Activated CD4-positive, alpha-beta T cell treated with anti-CD3 and anti-CD28 coated beads for 48 hours (primary cell): ENCODE measurements at regions not wholly inside any gene's neighbourhood (a gene's known extent, or its start where the extent isn't known, plus 50 kb on each side); places are given as distances from the start of the nearest gene placed in this dataset.
"Not testable (repeated sequence)": the region's sequence is repeated elsewhere in the genome, so short reads cannot be mapped to it uniquely, and the experiment has no call there.

Source experiments
- DNase-seq: peaks from one replicate; pipeline ENCODE4 v3.0.0-alpha.2; 2020

DNA sequence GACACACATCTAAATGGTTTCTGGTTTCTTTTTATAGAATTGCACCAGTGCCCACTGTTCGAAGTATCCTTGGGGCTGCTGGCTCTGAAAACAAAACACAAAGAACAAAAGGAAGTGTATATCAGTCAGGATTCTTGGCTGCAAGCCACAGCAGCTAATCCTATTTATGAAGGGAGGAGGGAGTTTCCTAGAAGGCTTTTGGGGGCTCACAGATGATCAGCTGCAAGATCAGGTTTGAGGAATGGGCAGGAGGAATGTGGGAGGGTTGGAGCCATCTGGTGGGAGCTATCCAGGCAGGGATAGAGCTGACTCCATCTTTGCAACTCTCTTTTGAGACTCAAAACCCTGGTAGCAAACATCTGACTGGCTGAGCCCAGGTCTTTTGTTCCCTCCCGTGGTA, 118.3 kb upstream of the EEF2KMT start:
- DNase-seq: no peak

DNA sequence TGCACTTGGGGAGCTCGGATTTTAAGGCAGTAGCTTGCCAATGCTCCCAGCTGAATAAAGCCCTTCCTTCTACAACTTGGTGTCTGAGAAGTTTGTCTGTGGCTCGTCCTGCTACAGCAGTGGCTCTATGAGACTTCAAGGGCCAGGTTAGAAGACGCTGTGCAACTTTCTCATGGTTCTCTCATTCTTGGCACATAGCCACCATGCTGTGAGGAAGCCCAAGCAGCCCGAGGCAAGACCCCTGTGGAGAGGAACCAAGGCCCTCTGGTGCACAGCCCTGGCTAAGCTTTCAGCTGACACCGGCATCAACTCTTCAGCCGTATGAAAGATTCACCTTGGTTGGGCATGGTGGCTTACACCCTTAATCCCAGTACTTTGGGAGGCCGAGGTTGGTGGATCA, 116.9 kb upstream of the EEF2KMT start:
- DNase-seq: no peak

- not testable (repeated sequence) for DNase-seq
Measured at GRCh38 chr16:5212501-5212900, 114.9 kb upstream of the EEF2KMT start.

DNA sequence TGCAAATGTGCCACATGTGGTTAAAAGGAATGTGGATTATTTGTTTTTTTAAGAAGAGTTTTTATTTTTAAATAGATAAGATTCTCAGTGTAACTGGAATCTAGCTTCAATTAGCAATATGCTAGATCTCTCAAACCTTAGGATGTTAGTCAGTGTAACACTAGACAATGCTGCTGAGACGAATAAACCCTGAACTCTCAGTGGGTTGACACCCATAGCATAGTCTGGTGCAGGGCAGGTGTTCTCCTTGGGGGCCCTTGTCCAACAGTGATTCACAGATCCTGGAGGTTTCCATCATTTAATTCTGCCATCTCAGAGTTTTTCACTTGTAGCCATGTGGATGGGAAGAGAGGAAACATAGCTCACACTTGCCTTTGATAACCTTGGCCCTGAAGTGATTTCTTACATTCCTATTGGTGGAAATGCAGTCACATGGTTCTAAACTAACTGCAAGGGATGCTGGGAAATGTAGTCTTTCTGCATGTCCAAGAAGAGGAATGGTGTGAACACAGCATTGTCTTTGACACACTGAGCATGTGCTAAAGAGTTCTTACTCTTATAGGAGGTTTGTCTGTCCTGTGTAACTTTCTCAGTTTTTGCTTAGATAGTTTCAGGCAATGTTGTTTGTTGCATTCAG, 110.4 kb upstream of the EEF2KMT start:
- DNase-seq: not testable (repeated sequence)

GRCh38 chr16:5207001-5207523, 109.5 kb upstream of the EEF2KMT start:
- no peak for DNase-seq

DNA sequence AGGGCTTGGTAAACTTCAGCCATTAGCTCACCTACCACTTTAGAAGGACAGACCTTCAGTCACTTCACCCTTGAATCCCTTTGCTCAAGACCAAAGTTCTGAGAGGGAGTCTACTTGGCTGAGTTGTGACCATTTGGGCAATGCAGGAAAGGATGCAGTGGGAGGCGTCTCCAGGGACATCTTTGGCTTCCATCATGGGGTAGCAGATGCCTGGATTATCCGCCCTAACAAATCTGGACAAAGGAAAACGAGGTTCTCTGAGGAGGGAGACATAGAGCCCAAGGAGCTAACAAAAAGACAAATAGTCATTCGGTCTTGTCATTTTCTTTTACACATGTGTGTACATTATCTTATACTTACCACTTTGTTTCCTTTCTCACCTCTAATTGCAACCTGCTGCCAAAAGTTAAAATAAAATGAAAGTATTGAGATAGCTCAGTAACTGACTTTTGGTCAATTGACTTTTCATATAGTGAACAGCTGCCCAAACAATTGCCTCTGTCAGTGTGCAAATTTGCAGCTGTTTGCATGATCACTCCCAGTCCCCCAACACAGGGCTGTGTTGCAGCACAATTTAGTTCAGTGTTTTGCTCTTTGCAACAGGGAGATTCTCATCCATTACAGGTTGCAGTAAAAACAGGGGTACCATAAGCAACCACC, 108.9 kb upstream of the EEF2KMT start:
- DNase-seq: no peak

- no peak for DNase-seq
Measured at GRCh38 chr16:5205361-5206040, 107.9 kb upstream of the EEF2KMT start.

GRCh38 chr16:5203675-5204074, 106.1 kb upstream of the EEF2KMT start:
- DNase-seq: not testable (repeated sequence)

GRCh38 chr16:5200123-5200522, 102.5 kb upstream of the EEF2KMT start:
- no peak for DNase-seq

DNA sequence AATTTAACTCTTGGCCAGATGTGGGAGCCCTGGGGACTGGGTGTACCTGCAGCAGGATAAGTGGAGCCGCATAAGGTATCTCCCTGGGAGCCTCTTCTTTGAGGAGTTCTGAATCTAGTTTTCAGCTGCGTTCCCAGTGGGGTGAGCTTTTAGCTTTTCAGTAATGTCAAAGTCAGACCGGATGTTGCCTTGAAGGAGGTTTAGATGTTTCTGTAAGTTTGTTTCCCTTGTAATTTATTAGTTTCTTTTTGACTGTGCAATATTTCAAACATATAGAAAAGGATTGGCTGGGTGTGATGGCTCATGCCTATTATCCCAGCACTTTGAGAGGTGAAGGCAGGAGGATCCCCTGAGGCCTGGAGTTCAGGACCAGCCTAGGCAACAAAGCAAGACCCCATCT, 98.6 kb upstream of the EEF2KMT start:
- DNase-seq: no peak

- DNase-seq: no peak
Measured at GRCh38 chr16:5193861-5194260, 96.3 kb upstream of the EEF2KMT start.

- DNase-seq: no peak
Measured at GRCh38 chr16:5188989-5189352, 91.4 kb upstream of the EEF2KMT start.

DNA sequence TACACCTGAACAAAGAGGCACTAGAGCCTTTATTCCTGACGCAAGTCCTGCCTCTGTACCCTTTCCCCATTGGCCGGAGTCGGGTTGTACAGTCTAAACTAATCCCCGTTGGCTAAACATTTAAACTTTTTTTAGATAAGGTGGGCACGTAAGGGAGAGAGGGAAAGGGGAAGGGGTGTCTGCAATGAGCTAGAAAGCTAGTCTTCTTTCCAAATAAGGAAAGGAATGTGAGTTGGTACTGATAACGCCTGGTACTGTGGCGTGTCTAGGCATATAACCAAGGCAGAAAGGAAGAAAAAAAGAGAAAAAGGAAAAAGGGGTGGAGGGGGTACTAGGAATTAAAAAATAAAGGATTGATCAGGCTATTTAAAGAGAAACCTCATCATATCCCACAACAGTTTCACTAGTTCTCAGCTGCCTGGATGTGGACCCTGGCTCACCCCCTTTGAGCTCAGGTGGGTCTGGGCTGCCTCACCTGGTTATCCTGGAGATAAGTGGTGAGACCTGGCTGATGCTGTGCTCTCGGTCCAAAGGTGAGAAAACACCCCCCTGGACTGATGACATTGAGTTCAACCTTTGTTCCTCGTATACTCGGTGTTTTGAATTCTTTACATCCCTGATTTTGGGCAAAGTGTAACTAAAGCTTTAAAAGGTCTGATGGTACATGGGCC, 90.9 kb upstream of the EEF2KMT start:
- no peak for DNase-seq

- DNase-seq: no peak
Measured at GRCh38 chr16:5187402-5187952, 89.9 kb upstream of the EEF2KMT start.

DNA sequence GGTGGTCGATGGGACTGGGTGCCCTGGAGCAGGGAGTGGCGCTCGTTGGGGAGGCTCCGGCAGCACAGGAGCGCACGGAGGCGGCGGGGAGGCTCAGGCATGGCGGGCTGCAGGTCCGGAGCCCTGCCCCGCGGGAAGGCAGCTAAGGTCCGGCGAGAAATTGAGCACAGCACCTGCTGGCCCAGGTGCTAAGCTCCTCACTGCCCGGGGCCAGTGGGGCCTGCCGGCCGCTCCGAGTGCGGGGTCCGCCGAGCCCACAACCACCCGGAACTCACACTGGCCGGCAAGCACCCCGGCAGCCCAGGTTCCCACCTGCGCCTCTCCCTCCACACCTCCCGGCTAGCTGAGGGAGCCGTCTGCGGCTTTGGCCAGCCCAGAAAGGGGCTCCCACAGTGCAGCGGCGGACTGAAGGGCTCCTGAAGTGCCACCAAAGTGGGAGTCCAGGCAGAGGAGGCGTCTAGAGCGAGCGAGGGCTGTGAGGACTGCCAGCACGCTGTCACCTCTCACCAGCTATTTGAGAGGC, 88.8 kb upstream of the EEF2KMT start:
- no peak for DNase-seq

DNA sequence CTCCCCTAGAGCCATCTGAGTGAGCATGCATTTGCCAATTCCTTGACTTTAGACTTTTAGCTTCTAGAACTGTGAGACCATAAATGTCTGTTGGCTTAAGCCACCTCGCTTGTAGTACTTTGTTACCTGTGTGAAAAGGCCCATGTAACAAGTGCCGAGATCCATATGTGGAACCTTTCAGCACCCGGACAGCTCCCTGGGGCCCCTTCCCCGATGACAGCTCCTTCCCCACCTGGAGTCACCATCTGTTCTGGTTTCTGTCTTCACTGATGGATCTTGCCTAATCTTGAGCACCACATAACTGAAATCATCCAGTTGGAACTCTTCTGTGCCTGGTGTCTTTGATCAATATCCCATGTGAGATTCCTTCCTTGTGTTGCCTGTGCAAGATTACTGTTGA, 78.9 kb upstream of the EEF2KMT start:
- no peak for DNase-seq

GRCh38 chr16:5175266-5175665, 77.7 kb upstream of the EEF2KMT start:
- DNase-seq: no peak

- DNase-seq: no peak
Measured at GRCh38 chr16:5166486-5166885, 68.9 kb upstream of the EEF2KMT start.

DNA sequence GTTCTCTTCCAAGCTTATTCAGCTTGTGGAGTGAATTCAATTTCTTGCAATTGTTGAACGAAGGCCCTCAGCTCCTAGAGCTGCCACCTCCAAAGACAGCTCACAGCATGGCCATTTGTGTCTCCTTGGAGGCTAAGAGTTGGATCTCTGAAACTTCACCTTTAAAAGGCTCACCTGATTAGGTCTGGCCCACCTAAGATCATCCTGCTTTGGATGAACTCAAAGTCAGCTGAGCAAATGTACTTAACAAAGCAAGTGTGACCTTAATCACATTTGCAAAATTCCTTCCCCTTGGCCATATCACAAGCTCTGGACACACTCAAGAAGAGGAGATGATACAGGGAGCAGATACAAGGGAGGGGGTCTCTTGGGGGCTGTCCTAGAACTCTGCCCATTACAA, 67.8 kb upstream of the EEF2KMT start:
- DNase-seq: not testable (repeated sequence)

DNA sequence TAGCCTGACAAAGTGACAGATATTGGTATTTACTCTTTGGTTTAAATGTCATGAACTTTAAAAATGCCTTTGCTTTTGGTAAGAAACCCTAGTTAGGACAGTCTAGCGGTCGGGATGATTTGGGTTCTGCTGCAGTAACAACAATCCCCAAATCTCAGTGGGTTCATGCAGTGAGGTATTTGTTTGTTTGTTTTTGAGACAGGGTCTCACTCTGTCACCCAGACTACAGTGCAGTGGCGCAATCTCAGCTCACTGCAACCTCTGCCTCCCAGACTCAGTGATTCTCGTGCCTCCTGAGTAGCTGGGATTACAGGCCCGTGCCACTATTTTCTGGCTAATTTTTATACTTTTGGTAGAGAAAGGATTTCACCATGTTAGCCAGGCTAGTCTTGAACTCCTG, 65.2 kb upstream of the EEF2KMT start:
- DNase-seq: not testable (repeated sequence)

- DNase-seq: not testable (repeated sequence)
Measured at GRCh38 chr16:5161888-5162287, 64.3 kb upstream of the EEF2KMT start.

- not testable (repeated sequence) for DNase-seq
Measured at GRCh38 chr16:5160010-5160409, 62.4 kb upstream of the EEF2KMT start.

DNA sequence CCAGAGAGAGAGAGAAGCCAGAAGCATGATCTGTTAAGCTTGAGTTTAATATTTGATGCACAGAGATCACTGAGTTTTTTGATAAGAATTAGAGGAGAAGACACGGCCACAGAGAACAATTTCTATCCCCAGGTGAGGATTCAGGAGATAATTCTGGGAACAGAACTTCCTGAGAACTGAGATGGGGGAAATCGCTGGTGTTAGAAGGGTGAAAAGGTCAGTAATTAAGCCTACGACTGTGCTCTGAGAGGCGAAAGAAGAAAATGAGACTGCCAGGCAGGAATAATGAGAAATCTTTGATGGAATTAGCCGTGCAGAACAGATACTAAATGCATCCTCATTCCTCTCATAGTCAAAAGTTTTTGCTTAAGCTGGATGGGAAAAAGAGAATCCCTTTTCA, 61.9 kb upstream of the EEF2KMT start:
- not testable (repeated sequence) for DNase-seq
